NT2/D1 (cell line): ENCODE measurements at regions not wholly inside any gene's neighbourhood (a gene's known extent, or its start where the extent isn't known, plus 50 kb on each side); places are given as distances from the start of the nearest gene placed in this dataset.

Experiments
- SUZ12 ChIP-seq: IDR thresholded peaks from 2 replicates; pipeline ENCODE4 v1.6.1; 2011; ENCODE audit not compliant: insufficient read length, insufficient read depth; ENCODE audit errors: extremely low read depth
- YY1 ChIP-seq: IDR thresholded peaks from 2 replicates; pipeline ENCODE4 v1.6.1; 2011; ENCODE audit not compliant: insufficient read length, insufficient read depth
- ZNF274 ChIP-seq: IDR thresholded peaks from 2 replicates; pipeline ENCODE4 v1.6.1; 2011; ENCODE audit warnings: mild to moderate bottlenecking, low read depth, low read length

- TF ChIP-seq SUZ12 (no peak), ZNF274 (no peak), YY1 (no peak)
Observed at GRCh38 chr1:189819751-189820150, 657.9 kb downstream of the BRINP3 start.
